ENCODE measurements at regions not wholly inside any gene's neighbourhood (a gene's known extent, or its start where the extent isn't known, plus 50 kb on each side); places are given as distances from the start of the nearest gene placed in this dataset.

GRCh38 chr5:156009583-156009982, 317.4 kb upstream of the SGCD start:
- H3K4me1 Mint-ChIP-seq (ENCODE audit: low read depth): no peaks in the 10 kb centered on the region
- no peak for DNase-seq
- no peaks in the 10 kb centered on the region for H3K9me3 Mint-ChIP-seq
- intact Hi-C loops (cut with micrococcal nuclease): no loop called here
- H3K27me3 Mint-ChIP-seq: no peaks in the 10 kb centered on the region
- ChIA-PET CTCF (no interaction called here), POLR2A (no interaction called here)
- H3K36me3 Mint-ChIP-seq: no peaks in the 10 kb centered on the region
- no peak overlapping the region for H3K27ac Mint-ChIP-seq
- H3K4me3 Mint-ChIP-seq: no peak overlapping the region

DNA sequence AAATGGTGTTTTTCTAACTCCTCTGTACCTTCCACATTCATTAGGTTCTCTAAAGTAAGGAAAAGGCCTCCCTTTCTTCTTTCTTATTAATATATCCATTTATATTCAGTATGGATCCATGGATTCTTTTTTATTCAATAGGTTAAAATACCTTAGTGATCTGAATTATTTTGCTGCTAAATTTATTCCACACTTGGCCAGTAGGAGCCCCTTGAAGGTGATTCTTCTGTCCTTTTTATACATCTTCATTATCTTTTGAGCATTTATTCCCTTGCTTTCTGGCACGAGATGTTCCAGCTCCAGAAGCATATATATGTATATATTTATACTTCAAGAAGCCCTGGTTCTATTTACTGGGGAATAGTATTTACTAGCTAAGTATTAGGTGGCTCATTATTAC, 311.8 kb upstream of the SGCD start:
- Mint-ChIP-seq H3K27me3 (no peaks in the 10 kb centered on the region), H3K36me3 (no peaks in the 10 kb centered on the region), H3K9me3 (no peaks in the 10 kb centered on the region), H3K4me3 (no peak overlapping the region), H3K27ac (no peak overlapping the region), H3K4me1 (ENCODE audit: low read depth) (no peaks in the 10 kb centered on the region)
- POLR2A ChIA-PET: no interaction called here
- intact Hi-C loops (cut with micrococcal nuclease): no loop called here
- no peak for DNase-seq
- CTCF ChIA-PET: no interaction called here

GRCh38 chr5:156019130-156019529, 307.8 kb upstream of the SGCD start:
- intact Hi-C loops (cut with micrococcal nuclease): no loop called here
- no peaks in the 10 kb centered on the region for H3K4me1 Mint-ChIP-seq (ENCODE audit: low read depth)
- no peaks in the 10 kb centered on the region for H3K27me3 Mint-ChIP-seq
- no peak overlapping the region for H3K4me3 Mint-ChIP-seq
- no peaks in the 10 kb centered on the region for H3K36me3 Mint-ChIP-seq
- no peak overlapping the region for H3K27ac Mint-ChIP-seq
- no peak for DNase-seq
- ChIA-PET CTCF (interaction anchor here (0.7 kb wide), 1 partner anchor 185 kb away, joined by 3 read pairs; no protein-coding TSS in a partner anchor), POLR2A (no interaction called here)
- H3K9me3 Mint-ChIP-seq: no peaks in the 10 kb centered on the region

DNA sequence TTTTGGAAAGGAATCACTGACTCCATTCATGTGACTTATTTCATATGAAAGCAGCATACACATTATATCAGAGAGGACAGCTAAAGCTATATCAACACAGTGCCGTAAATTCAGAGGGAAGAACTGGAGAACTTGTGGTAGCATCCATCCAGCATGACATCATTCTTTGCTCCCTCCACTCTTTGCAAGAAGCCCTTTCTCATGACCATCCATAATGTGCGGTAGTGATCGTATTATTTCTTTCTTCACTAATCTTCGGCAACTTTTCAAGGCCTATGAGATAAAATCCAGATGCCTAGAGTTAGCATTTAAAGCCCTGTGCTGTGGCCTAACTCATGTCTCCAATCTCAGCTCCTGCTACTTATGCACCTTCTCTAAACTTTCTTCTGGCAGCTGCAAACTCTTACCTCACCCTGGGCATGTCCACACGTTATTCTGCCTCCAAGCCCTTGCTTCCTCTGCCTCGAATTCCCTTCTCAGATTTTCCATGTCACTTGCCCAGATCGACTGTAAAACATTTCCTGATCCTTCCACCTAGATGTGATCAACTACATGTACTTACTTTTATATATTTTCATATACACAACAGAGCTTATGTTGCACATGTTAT, 307.3 kb upstream of the SGCD start:
- no peaks in the 10 kb centered on the region for H3K27me3 Mint-ChIP-seq
- ChIA-PET CTCF (interaction anchor here (0.7 kb wide), 1 partner anchor 184 kb away, joined by 3 read pairs; no protein-coding TSS in a partner anchor), POLR2A (no interaction called here)
- H3K4me3 Mint-ChIP-seq: no peak overlapping the region
- DNase-seq: no peak
- no peak overlapping the region for H3K27ac Mint-ChIP-seq
- no peaks in the 10 kb centered on the region for H3K36me3 Mint-ChIP-seq
- intact Hi-C loops (cut with micrococcal nuclease): no loop called here
- no peaks in the 10 kb centered on the region for H3K4me1 Mint-ChIP-seq (ENCODE audit: low read depth)
- no peaks in the 10 kb centered on the region for H3K9me3 Mint-ChIP-seq

DNA sequence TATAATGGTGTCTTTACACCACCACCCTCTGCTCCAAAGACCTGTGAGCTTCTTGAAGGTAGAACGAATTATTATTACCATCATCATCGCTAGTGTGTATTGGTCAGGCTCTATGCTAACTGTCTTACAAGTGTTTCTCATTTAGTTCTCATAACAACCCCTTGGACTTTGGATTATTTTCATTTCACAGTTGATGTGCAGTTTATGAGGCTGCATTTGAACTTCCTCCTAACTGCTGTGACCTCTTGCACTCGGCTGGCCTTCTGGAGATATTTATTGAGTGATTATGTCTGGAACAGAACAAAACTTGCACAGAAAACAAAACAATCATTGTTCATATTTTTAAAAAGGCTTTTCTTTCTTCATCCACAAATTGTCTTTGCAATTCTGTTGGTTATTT, 306.3 kb upstream of the SGCD start:
- intact Hi-C loops (cut with micrococcal nuclease): no loop called here
- CTCF ChIA-PET: no interaction called here
- no peaks in the 10 kb centered on the region for H3K4me1 Mint-ChIP-seq (ENCODE audit: low read depth)
- no peaks in the 10 kb centered on the region for H3K9me3 Mint-ChIP-seq
- POLR2A ChIA-PET: no interaction called here
- no peaks in the 10 kb centered on the region for H3K27me3 Mint-ChIP-seq
- H3K27ac Mint-ChIP-seq: no peak overlapping the region
- no peak overlapping the region for H3K4me3 Mint-ChIP-seq
- no peak for DNase-seq
- H3K36me3 Mint-ChIP-seq: no peaks in the 10 kb centered on the region

GRCh38 chr5:156021866-156022265, 305.1 kb upstream of the SGCD start:
- Mint-ChIP-seq H3K36me3 (no peaks in the 10 kb centered on the region), H3K27me3 (no peaks in the 10 kb centered on the region), H3K9me3 (no peaks in the 10 kb centered on the region), H3K27ac (no peak overlapping the region), H3K4me3 (no peak overlapping the region), H3K4me1 (ENCODE audit: low read depth) (no peaks in the 10 kb centered on the region)
- ChIA-PET CTCF (no interaction called here), POLR2A (no interaction called here)
- no peak for DNase-seq
- intact Hi-C loops (cut with micrococcal nuclease): no loop called here

DNA sequence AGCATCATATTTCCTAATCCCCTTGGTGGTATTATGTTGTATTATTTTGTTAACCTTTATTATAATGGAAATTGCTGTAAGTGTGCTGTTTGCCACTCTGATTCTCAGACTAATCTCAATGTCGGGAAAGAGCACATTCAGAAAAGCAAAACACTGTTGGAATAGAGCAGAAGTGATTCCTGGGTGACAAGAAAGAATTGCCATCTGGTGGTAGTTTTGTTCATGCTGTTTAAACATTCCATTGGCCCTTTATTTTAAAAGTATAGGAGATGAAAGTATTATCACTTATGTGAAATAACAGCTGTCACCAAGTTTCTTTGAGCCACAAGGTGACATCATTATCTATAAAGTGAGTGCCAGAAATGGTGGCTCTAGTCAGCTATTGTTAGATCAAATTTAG, 301.3 kb upstream of the SGCD start:
- no peak for DNase-seq
- ChIA-PET CTCF (no interaction called here), POLR2A (no interaction called here)
- Mint-ChIP-seq H3K9me3 (no peaks in the 10 kb centered on the region), H3K36me3 (no peaks in the 10 kb centered on the region), H3K4me1 (ENCODE audit: low read depth) (no peaks in the 10 kb centered on the region), H3K27me3 (peaks cover 1% of the 10 kb centered on the region), H3K27ac (no peak overlapping the region), H3K4me3 (no peak overlapping the region)
- intact Hi-C loops (cut with micrococcal nuclease): no loop called here

- Mint-ChIP-seq H3K27me3 (peaks cover 1% of the 10 kb centered on the region), H3K9me3 (no peaks in the 10 kb centered on the region), H3K4me1 (ENCODE audit: low read depth) (no peaks in the 10 kb centered on the region), H3K36me3 (no peaks in the 10 kb centered on the region), H3K27ac (no peak overlapping the region), H3K4me3 (no peak overlapping the region)
- no peak for DNase-seq
- POLR2A ChIA-PET: no interaction called here
- intact Hi-C loops (cut with micrococcal nuclease): no loop called here
- CTCF ChIA-PET: no interaction called here
Observed at GRCh38 chr5:156031181-156031580, 295.8 kb upstream of the SGCD start.

GRCh38 chr5:156036640-156037039, 290.3 kb upstream of the SGCD start:
- no peak overlapping the region for H3K27ac Mint-ChIP-seq
- no peaks in the 10 kb centered on the region for H3K27me3 Mint-ChIP-seq

GRCh38 chr5:156037151-156037909, 289.6 kb upstream of the SGCD start:
- ChIA-PET CTCF (no interaction called here), POLR2A (no interaction called here)
- Mint-ChIP-seq H3K4me1 (ENCODE audit: low read depth) (no peaks in the 10 kb centered on the region), H3K27me3 (no peaks in the 10 kb centered on the region), H3K36me3 (no peaks in the 10 kb centered on the region), H3K9me3 (no peaks in the 10 kb centered on the region), H3K27ac (no peak overlapping the region), H3K4me3 (no peak overlapping the region)
- intact Hi-C loops (cut with micrococcal nuclease): no loop called here
- no peak for DNase-seq

More at GRCh38 chr5:156036640-156037039, 290.3 kb upstream of the SGCD start:
- no peaks in the 10 kb centered on the region for H3K4me1 Mint-ChIP-seq (ENCODE audit: low read depth)
- POLR2A ChIA-PET: no interaction called here
- H3K9me3 Mint-ChIP-seq: no peaks in the 10 kb centered on the region
- CTCF ChIA-PET: no interaction called here
- H3K4me3 Mint-ChIP-seq: no peak overlapping the region
- DNase-seq: no peak
- intact Hi-C loops (cut with micrococcal nuclease): no loop called here
- H3K36me3 Mint-ChIP-seq: no peaks in the 10 kb centered on the region

GRCh38 chr5:156042726-156043125, 284.2 kb upstream of the SGCD start:
- H3K27me3 Mint-ChIP-seq: no peaks in the 10 kb centered on the region
- no peak overlapping the region for H3K27ac Mint-ChIP-seq
- intact Hi-C loops (cut with micrococcal nuclease): no loop called here
- DNase-seq: no peak
- H3K36me3 Mint-ChIP-seq: no peaks in the 10 kb centered on the region
- no peaks in the 10 kb centered on the region for H3K9me3 Mint-ChIP-seq
- H3K4me1 Mint-ChIP-seq (ENCODE audit: low read depth): no peaks in the 10 kb centered on the region
- no peak overlapping the region for H3K4me3 Mint-ChIP-seq
- ChIA-PET POLR2A (no interaction called here), CTCF (no interaction called here)

GRCh38 chr5:156043351-156043750, 283.6 kb upstream of the SGCD start:
- H3K4me3 Mint-ChIP-seq: no peak overlapping the region
- H3K36me3 Mint-ChIP-seq: no peaks in the 10 kb centered on the region
- ChIA-PET CTCF (no interaction called here), POLR2A (no interaction called here)
- intact Hi-C loops (cut with micrococcal nuclease): no loop called here
- no peak overlapping the region for H3K27ac Mint-ChIP-seq
- DNase-seq: no peak
- H3K27me3 Mint-ChIP-seq: no peaks in the 10 kb centered on the region
- H3K9me3 Mint-ChIP-seq: no peaks in the 10 kb centered on the region
- no peaks in the 10 kb centered on the region for H3K4me1 Mint-ChIP-seq (ENCODE audit: low read depth)

DNA sequence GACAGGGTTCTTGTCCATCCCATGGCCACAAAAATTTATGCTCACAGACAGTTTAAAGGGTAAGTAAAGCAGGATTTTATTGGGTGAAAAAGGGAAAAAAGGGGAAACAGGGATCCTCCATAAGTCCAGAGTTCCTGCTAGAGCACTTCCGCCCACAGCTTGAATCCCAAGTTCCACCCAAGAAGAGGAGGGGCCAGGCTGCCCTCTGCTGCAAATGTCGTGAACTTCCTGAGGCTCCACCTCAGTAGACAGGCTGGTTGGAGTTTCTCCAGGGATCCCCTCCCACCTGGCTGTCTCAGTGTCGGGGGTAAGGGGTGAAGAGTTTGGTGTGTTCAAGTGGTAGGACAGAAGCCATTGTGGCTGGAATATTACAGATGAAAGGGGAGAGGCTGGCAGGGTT, 275.0 kb upstream of the SGCD start:
- H3K4me1 Mint-ChIP-seq (ENCODE audit: low read depth): no peaks in the 10 kb centered on the region
- CTCF ChIA-PET: no interaction called here
- H3K27me3 Mint-ChIP-seq: peaks cover 3% of the 10 kb centered on the region
- H3K36me3 Mint-ChIP-seq: no peaks in the 10 kb centered on the region
- H3K9me3 Mint-ChIP-seq: no peaks in the 10 kb centered on the region
- DNase-seq: no peak
- H3K27ac Mint-ChIP-seq: no peak overlapping the region
- POLR2A ChIA-PET: no interaction called here
- H3K4me3 Mint-ChIP-seq: no peak overlapping the region
- intact Hi-C loops (cut with micrococcal nuclease): no loop called here

All from activated CD4-positive, alpha-beta memory T cell treated with anti-CD3 and anti-CD28 coated beads for 36 hours (primary cell).